H9 (cell line): ENCODE measurements at regions not wholly inside any gene's neighbourhood (a gene's known extent, or its start where the extent isn't known, plus 50 kb on each side); places are given as distances from the start of the nearest gene placed in this dataset.

Experiments used
- DNase-seq: peaks from one replicate; pipeline ENCODE4 v3.0.0-alpha.2; 2017
- H2AFZ ChIP-seq: one replicate; pipeline ENCODE4 v1.6.1; 2013; ENCODE audit warnings: mild to moderate bottlenecking, low read length, control low read depth, moderate library complexity
- H2AK5ac ChIP-seq: 2 replicates; pipeline ENCODE4 v1.6.1; 2013; ENCODE audit warnings: low read length, control low read depth, mixed read lengths; ENCODE audit not compliant: insufficient read length
- H2BK120ac ChIP-seq: one replicate; pipeline ENCODE4 v1.6.1; 2013; ENCODE audit warnings: low read depth, mild to moderate bottlenecking, low read length, control low read depth, inconsistent platforms; ENCODE audit not compliant: poor library complexity, severe bottlenecking
- H2BK12ac ChIP-seq: 2 replicates; pipeline ENCODE4 v1.6.1; 2013; ENCODE audit warnings: low read length, control low read depth, mixed read lengths, low read depth; ENCODE audit not compliant: insufficient read length
- H2BK15ac ChIP-seq: 2 replicates; pipeline ENCODE4 v1.6.1; 2013; ENCODE audit warnings: low read depth, low read length, control low read depth
- H2BK20ac ChIP-seq: one replicate; pipeline ENCODE4 v1.6.1; 2013; ENCODE audit warnings: low read depth, mild to moderate bottlenecking, low read length, control low read depth, inconsistent platforms; ENCODE audit not compliant: poor library complexity, severe bottlenecking
- H2BK5ac ChIP-seq: 2 replicates; pipeline ENCODE4 v1.6.1; 2013; ENCODE audit warnings: low read length, control low read depth, mixed read lengths; ENCODE audit not compliant: insufficient read length
- H3K14ac ChIP-seq: 2 replicates; pipeline ENCODE4 v1.6.1; 2013; ENCODE audit warnings: low read length, control low read depth; ENCODE audit not compliant: insufficient read depth
- H3K18ac ChIP-seq: 2 replicates; pipeline ENCODE4 v1.6.1; 2013; ENCODE audit warnings: low read depth, mild to moderate bottlenecking, mixed read lengths, low read length, control low read depth; ENCODE audit not compliant: insufficient read length
- H3K23ac ChIP-seq: 2 replicates; pipeline ENCODE4 v1.6.1; 2013; ENCODE audit warnings: low read length, control low read depth, mixed read lengths, low read depth; ENCODE audit not compliant: insufficient read length
- H3K23me2 ChIP-seq: 2 replicates; pipeline ENCODE4 v1.6.1; 2013; ENCODE audit warnings: low read depth, mild to moderate bottlenecking, mixed read lengths, low read length, control low read depth; ENCODE audit not compliant: insufficient read length, poor library complexity, severe bottlenecking
- H3K27ac ChIP-seq: 2 replicates; pipeline ENCODE4 v1.5.1; 2013; ENCODE audit warnings: low read length, control low read depth, mixed read lengths, low read depth; ENCODE audit not compliant: insufficient read length
- H3K27me3 ChIP-seq: 2 replicates; pipeline ENCODE4 v1.6.1; 2013; ENCODE audit warnings: low read length, control low read depth, inconsistent platforms; ENCODE audit not compliant: insufficient read depth
- H3K4ac ChIP-seq: 2 replicates; pipeline ENCODE4 v1.6.1; 2013; ENCODE audit warnings: low read depth, mild to moderate bottlenecking, control low read depth, inconsistent platforms, low read length, moderate library complexity
- H3K4me1 ChIP-seq: 2 replicates; pipeline ENCODE4 v1.6.1; 2013; ENCODE audit warnings: low read length, control low read depth, inconsistent platforms; ENCODE audit not compliant: insufficient read depth
- H3K4me2 ChIP-seq: 2 replicates; pipeline ENCODE4 v1.6.1; 2013; ENCODE audit warnings: low read length, control low read depth, mixed read lengths; ENCODE audit not compliant: insufficient read length, insufficient read depth
- H3K56ac ChIP-seq: 2 replicates; pipeline ENCODE4 v1.6.1; 2013; ENCODE audit warnings: low read depth, mild to moderate bottlenecking, mixed read lengths, low read length, control low read depth; ENCODE audit not compliant: insufficient read length
- H3K79me1 ChIP-seq: 2 replicates; pipeline ENCODE4 v1.6.1; 2013; ENCODE audit warnings: low read depth, mild to moderate bottlenecking, moderate library complexity, low read length, control low read depth, inconsistent platforms; ENCODE audit not compliant: insufficient read depth, poor library complexity, severe bottlenecking
- H3K79me2 ChIP-seq: 2 replicates; pipeline ENCODE4 v1.6.1; 2013; ENCODE audit warnings: low read length, control low read depth, inconsistent platforms; ENCODE audit not compliant: insufficient read depth
- H3K9ac ChIP-seq: 2 replicates; pipeline ENCODE4 v1.6.1; 2013; ENCODE audit warnings: low read length, control low read depth, mixed read lengths; ENCODE audit not compliant: insufficient read length; ENCODE audit errors: extremely low read depth
- H3K9me3 ChIP-seq: one replicate; pipeline ENCODE4 v1.6.1; 2013; ENCODE audit warnings: low read depth, low read length, inconsistent platforms; ENCODE audit not compliant: control insufficient read depth
- H3T11ph ChIP-seq: one replicate; pipeline ENCODE4 v1.6.1; 2013; ENCODE audit warnings: mild to moderate bottlenecking, low read length, control low read depth, inconsistent platforms
- H4K20me1 ChIP-seq: one replicate; pipeline ENCODE4 v1.6.1; 2013; ENCODE audit not compliant: control insufficient read depth, insufficient read length, insufficient read depth
- H4K5ac ChIP-seq: 2 replicates; pipeline ENCODE4 v1.6.1; 2013; ENCODE audit warnings: low read depth, mild to moderate bottlenecking, mixed read lengths, low read length, control low read depth; ENCODE audit not compliant: insufficient read length
- H4K8ac ChIP-seq: replicated peaks from 2 replicates; pipeline ENCODE4 v1.6.1; 2013; ENCODE audit warnings: low read length, control low read depth, mixed read lengths, low read depth; ENCODE audit not compliant: insufficient read length
- H4K91ac ChIP-seq: 2 replicates; pipeline ENCODE4 v1.6.1; 2013; ENCODE audit warnings: low read depth, mild to moderate bottlenecking, moderate library complexity, mixed read lengths, low read length, control low read depth; ENCODE audit not compliant: insufficient read length
- H3K27ac Mint-ChIP-seq, 3 experiments: 2 replicates in 2 of 3; 3 replicates in 1 of 3; pipeline ENCODE4 v1.8.0; 2020 to 2021; ENCODE audit warnings: mixed read lengths in 3 of 3, mild to moderate bottlenecking in 1 of 3, moderate library complexity in 1 of 3
- H3K27me3 Mint-ChIP-seq: 2 replicates; pipeline ENCODE4 v1.8.0; 2021; ENCODE audit warnings: low read depth, mild to moderate bottlenecking, moderate library complexity, mixed read lengths
- H3K36me3 Mint-ChIP-seq, 3 experiments: 2 replicates in 2 of 3; 3 replicates in 1 of 3; pipeline ENCODE4 v1.8.0; 2020 to 2021; ENCODE audit warnings: low read depth in 3 of 3, mixed read lengths in 3 of 3; ENCODE audit not compliant: insufficient read depth in 1 of 3
- H3K4me1 Mint-ChIP-seq, 2 experiments: 2 replicates each; pipeline ENCODE4 v1.8.0; 2020; ENCODE audit warnings: mixed read lengths in 2 of 2
- H3K4me3 Mint-ChIP-seq, 2 experiments: 2 replicates in 1 of 2; 3 replicates in 1 of 2; pipeline ENCODE4 v1.8.0; 2020 to 2021; ENCODE audit warnings: mild to moderate bottlenecking in 2 of 2, mixed read lengths in 2 of 2, moderate library complexity in 1 of 2
- H3K9me3 Mint-ChIP-seq, 2 experiments: 2 replicates in 1 of 2; 3 replicates in 1 of 2; pipeline ENCODE4 v1.8.0; 2020; ENCODE audit warnings: mild to moderate bottlenecking in 2 of 2, mixed read lengths in 2 of 2, moderate library complexity in 1 of 2
- CTCF ChIP-seq: fragments of 200-600 bp; sonication (generic); conservative IDR thresholded peaks from 3 replicates; pipeline ENCODE4 v1.8.0; 2021; ENCODE audit warnings: antibody characterized with exemption, mild to moderate bottlenecking
- WGBS: extraction: QIAGEN DNeasy Blood & Tissue Kit; methylation state at CpG from one replicate; pipeline ENCODE4 v1.1.7; 2013; ENCODE audit warnings: missing lambda C conversion rate, low lambda C conversion rate, mixed read lengths; ENCODE audit not compliant: insufficient read length; ENCODE audit errors: extremely low coverage; 5-methylcytosine and 5-hydroxymethylcytosine counted together

GRCh38 chr5:1734271-1734907 lies 65.2 kb downstream of the MRPL36 start:
- H3T11ph ChIP-seq = no peak overlapping the region
- no peak overlapping the region for H4K5ac ChIP-seq
- H2BK120ac ChIP-seq = no peak overlapping the region
- H3K9me3 Mint-ChIP-seq = peaks cover 3 to 5% of the 10 kb centered on the region in 2 experiments
- no peak overlapping the region for H3K56ac ChIP-seq
- H3K27me3 ChIP-seq = no peaks in the 10 kb centered on the region
- no peak overlapping the region for H2AK5ac ChIP-seq
- H2BK12ac ChIP-seq = no peak overlapping the region
- no peaks in the 10 kb centered on the region for H3K9me3 ChIP-seq
- H2BK20ac ChIP-seq = no peak overlapping the region
- no peak overlapping the region for H3K18ac ChIP-seq
- no peak overlapping the region for H3K4me2 ChIP-seq
- H3K27ac Mint-ChIP-seq = no peak overlapping the region
- H4K20me1 ChIP-seq = no peaks in the 10 kb centered on the region
- H3K23ac ChIP-seq = no peak overlapping the region
- H3K14ac ChIP-seq = no peak overlapping the region; the same call in 1 of the 2 replicates
- WGBS = no CpG with 5 or more reads among the region's 18 CpGs
- no peak overlapping the region for H4K8ac ChIP-seq
- H3K23me2 ChIP-seq = no peaks in the 10 kb centered on the region
- no peaks in the 10 kb centered on the region for H3K79me2 ChIP-seq
- H2BK15ac ChIP-seq = no peak overlapping the region
- no peak overlapping the region for H3K4ac ChIP-seq
- TF ChIP-seq CTCF = no peak
- no peak overlapping the region for H3K9ac ChIP-seq
- H3K4me1 Mint-ChIP-seq = peaks cover 3 to 6% of the 10 kb centered on the region in 2 experiments; a peak in 3 of 4 replicates
- peaks cover 5% of the 10 kb centered on the region for H3K27me3 Mint-ChIP-seq
- H3K27ac ChIP-seq = no peak overlapping the region
- no peak overlapping the region for H2BK5ac ChIP-seq
- no peaks in the 10 kb centered on the region for H3K36me3 Mint-ChIP-seq
- H3K4me3 Mint-ChIP-seq = no peak overlapping the region
- H2AFZ ChIP-seq = no peak overlapping the region
- DNase-seq = no peak
- H3K79me1 ChIP-seq = no peaks in the 10 kb centered on the region
- no peaks in the 10 kb centered on the region for H3K4me1 ChIP-seq
- no peak overlapping the region for H4K91ac ChIP-seq
